Transverse colon (tissue), 4 donors: ENCODE measurements at regions not wholly inside any gene's neighbourhood (a gene's known extent, or its start where the extent isn't known, plus 50 kb on each side); places are given as distances from the start of the nearest gene placed in this dataset.

Source experiments
- DNase-seq: peaks from one replicate; pipeline ENCODE4 v3.0.0-alpha.2; 2019
- H3K27ac ChIP-seq, 4 donors: fragments of 200-600 bp; sonication (generic); 2 replicates each; pipeline ENCODE4 v1.5.1; 2016 to 2018; ENCODE audit warnings: inconsistent platforms in 4 of 4
- H3K27me3 ChIP-seq: fragments of 200-600 bp; sonication (generic); 2 replicates; pipeline ENCODE4 v1.5.1; 2017; ENCODE audit warnings: inconsistent platforms
- H3K36me3 ChIP-seq, 4 donors: fragments of 200-600 bp; sonication (generic); 2 replicates each; pipeline ENCODE4 v1.5.1; 2017 to 2019; ENCODE audit warnings: inconsistent platforms in 4 of 4
- H3K4me1 ChIP-seq, 4 donors: fragments of 200-600 bp; sonication (generic); 2 replicates each; pipeline ENCODE4 v1.5.1; 2017 to 2020; ENCODE audit warnings: inconsistent platforms in 4 of 4
- H3K4me3 ChIP-seq, 4 donors: fragments of 200-600 bp; sonication (generic); 1 replicate in 1 of 4; 2 replicates in 3 of 4; pipeline versions ENCODE4 v1.5.1 to v1.6.1; 2017 to 2019; ENCODE audit warnings: inconsistent platforms in 4 of 4
- H3K9me3 ChIP-seq, 2 donors: fragments of 200-600 bp; sonication (generic); 2 replicates each; pipeline ENCODE4 v1.5.1; 2017 to 2019; ENCODE audit warnings: inconsistent platforms in 2 of 2
- EP300 ChIP-seq: sonication (generic); formaldehyde crosslinking; IDR thresholded peaks from one replicate; pipeline ENCODE4 v1.6.1; 2017; ENCODE audit warnings: antibody characterized with exemption, low read depth
- POLR2A ChIP-seq: fragments of 450-650 bp; IDR thresholded peaks from one replicate; pipeline ENCODE4 v1.6.1; 2016; ENCODE audit warnings: antibody characterized with exemption, mild to moderate bottlenecking, moderate library complexity
- POLR2AphosphoS5 ChIP-seq, 3 donors: sonication (generic); formaldehyde crosslinking; IDR thresholded peaks; one replicate each; pipeline ENCODE4 v1.6.1; 2016; ENCODE audit warnings: antibody characterized with exemption in 3 of 3
- WGBS, 2 donors: methylation state at CpG; one replicate each; pipeline ENCODE4 v1.1.5; 2018; ENCODE audit warnings: low coverage in 1 of 2; 5-methylcytosine and 5-hydroxymethylcytosine counted together
- in situ Hi-C, 4 donors: fragments of 200-750 bp; cut with MboI; loops; one replicate each; pipeline versions ENCODE4 v1.15.0 to v1.15.1; 2017; ENCODE audit warnings: low sequenced_read_pairs in 3 of 4, low pct_ligation_motif_present in 1 of 4, low pct_unique_long_range_greater_than_20kb in 1 of 4
- intact Hi-C: fragments of 100-400 bp; cut with DNase I; formaldehyde crosslinking; loops from one replicate; pipeline ENCODE4 v1.15.1; 2023; ENCODE audit warnings: low total_unique reads
- TF ChIP-seq, protein P1 (sequence below), 5 experiments: fragments of 200-600 bp in 3 of 5; fragments of 450-650 bp in 2 of 5; sonication (generic) in 3 of 5; IDR thresholded peaks; 1 replicate in 2 of 5; 2 replicates in 3 of 5; pipeline ENCODE4 v1.5.1; 2016 to 2017; ENCODE audit warnings: antibody characterized with exemption in 5 of 5, inconsistent platforms in 3 of 5, mild to moderate bottlenecking in 2 of 5, moderate library complexity in 1 of 5

DNA sequence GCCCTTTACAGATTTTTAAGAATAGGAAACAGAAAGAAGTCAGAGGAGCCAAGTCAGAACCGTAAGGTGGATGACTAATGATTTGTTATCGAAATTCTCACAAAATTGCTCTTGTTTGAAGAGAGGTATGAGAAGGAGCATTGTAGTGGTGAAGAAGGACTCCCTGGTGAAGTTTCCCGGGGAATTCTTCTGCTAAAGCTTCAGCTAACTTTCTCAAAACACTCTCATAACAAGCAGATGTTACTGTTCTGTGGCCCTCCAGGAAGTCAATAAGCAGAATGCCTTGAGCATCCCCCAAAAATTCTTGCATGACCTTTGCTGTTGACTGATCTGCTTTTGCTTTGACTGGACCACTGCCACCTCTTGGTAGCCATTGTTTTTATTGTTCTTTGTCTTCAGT, 152.9 kb downstream of the HGF start:
- Histone ChIP-seq H3K9me3 (no peaks in the 10 kb centered on the region), H3K4me1 (no peaks in the 10 kb centered on the region), H3K27me3 (no peaks in the 10 kb centered on the region), H3K36me3 (no peaks in the 10 kb centered on the region), H3K4me3 (no peak overlapping the region), H3K27ac (no peak overlapping the region)
- in situ Hi-C loops = loop anchor here in 1 of 4 donors (25.0 kb wide), 1 partner anchor 105 kb away; no protein-coding TSS in a partner anchor
- TF ChIP-seq POLR2A (no peak), POLR2AphosphoS5 (IDR thresholded peaks at IDR 0.05) (no peak), EP300 (no peak)
- TF ChIP-seq, protein P1, sequence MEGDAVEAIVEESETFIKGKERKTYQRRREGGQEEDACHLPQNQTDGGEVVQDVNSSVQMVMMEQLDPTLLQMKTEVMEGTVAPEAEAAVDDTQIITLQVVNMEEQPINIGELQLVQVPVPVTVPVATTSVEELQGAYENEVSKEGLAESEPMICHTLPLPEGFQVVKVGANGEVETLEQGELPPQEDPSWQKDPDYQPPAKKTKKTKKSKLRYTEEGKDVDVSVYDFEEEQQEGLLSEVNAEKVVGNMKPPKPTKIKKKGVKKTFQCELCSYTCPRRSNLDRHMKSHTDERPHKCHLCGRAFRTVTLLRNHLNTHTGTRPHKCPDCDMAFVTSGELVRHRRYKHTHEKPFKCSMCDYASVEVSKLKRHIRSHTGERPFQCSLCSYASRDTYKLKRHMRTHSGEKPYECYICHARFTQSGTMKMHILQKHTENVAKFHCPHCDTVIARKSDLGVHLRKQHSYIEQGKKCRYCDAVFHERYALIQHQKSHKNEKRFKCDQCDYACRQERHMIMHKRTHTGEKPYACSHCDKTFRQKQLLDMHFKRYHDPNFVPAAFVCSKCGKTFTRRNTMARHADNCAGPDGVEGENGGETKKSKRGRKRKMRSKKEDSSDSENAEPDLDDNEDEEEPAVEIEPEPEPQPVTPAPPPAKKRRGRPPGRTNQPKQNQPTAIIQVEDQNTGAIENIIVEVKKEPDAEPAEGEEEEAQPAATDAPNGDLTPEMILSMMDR (IDR thresholded peaks at IDR 0.05) = no peak
- DNase-seq = no peak
- WGBS, 2 donors = 68 to 82% methylated on average over 2 to 3 of the region's 3 CpGs
- intact Hi-C loops = no loop called here

DNA sequence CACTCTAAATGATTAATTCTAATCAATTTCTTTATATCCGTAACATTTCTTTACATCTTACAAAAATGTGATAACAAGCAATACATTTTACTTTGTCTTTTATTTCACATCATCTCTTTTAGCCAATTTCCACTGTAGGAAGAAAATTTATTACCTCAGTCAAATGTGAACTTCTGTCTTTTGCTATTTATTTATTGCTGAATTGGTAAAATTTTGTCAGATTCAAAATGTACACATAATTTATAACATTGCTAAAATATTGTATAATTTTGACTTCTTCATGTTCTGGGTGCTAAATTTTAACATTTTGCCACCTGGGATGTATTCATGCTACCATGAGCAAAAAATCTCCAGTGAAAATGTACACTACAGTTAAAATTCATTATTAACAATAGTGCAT, 158.0 kb downstream of the HGF start:
- in situ Hi-C loops (loop anchor here in 1 of 4 donors (25.0 kb wide), 1 partner anchor 100 kb away; no protein-coding TSS in a partner anchor), intact Hi-C loops (no loop called here)
- no peaks in the 10 kb centered on the region for H3K9me3 ChIP-seq
- TF ChIP-seq EP300 (no peak), POLR2A (no peak), POLR2AphosphoS5 (IDR thresholded peaks at IDR 0.05) (no peak)
- TF ChIP-seq, protein P1 (IDR thresholded peaks at IDR 0.05) = no peak
- WGBS, 2 donors = 75 to 91% methylated on average over 1 of the region's 1 CpG
- H3K27me3 ChIP-seq = no peaks in the 10 kb centered on the region
- H3K36me3 ChIP-seq = no peaks in the 10 kb centered on the region
- no peaks in the 10 kb centered on the region for H3K4me1 ChIP-seq
- H3K4me3 ChIP-seq = no peak overlapping the region
- H3K27ac ChIP-seq = no peak overlapping the region
- DNase-seq = no peak

DNA sequence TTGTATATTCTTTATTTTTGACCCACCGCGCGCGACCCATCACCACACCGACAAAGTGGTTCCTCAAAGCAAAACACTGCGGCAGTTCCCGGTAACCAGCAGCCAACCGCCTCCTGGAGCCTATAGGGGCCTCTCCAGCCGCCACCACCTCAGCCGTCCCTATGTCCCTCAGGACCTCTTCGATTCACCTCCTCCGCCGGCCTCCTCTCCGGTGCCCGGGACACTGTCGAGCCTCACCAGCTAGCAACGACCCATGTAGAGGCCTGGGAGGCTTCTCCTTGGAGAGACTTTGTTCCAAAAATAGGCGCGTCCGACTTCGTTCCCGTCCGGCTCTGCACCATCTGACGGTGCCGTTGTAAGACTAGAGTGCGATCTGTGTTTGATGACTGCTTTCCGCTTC, 158.8 kb downstream of the HGF start:
- WGBS, 2 donors = 85 to 91% methylated on average over 21 to 27 of the region's 27 CpGs
- DNase-seq = no peak

DNA sequence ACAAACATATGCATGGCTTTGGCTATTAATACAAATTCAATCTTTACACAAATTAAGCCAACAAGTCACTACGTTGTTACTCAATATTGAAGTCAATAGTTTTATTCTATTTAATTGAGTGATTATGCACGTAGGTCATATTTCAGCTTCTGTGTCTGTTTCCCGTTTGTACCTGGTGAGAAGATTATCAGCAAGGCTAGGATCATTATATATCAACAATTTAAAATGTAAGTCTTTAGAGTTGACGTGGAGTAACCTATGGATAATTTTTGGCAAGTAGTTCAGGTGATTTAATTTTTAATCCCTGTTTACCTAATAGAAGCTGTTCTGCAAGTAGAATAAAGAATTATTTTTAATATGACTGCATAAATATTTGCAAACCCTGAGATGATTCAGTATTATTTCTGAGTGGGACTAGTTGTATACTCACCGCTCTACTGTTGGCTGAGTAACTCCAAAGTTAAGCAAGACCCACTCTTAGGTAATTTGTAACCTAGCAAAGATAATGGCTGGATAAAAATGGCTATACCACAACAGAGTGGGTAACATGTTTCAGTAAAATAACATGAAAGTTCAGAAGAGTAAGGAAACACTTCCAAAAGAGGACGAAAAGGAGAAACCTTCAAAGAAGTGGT, 161.0 kb downstream of the HGF start:
- WGBS, 2 donors = 71 to 79% methylated on average over 6 of the region's 6 CpGs
- Histone ChIP-seq H3K27ac (no peak overlapping the region), H3K36me3 (no peaks in the 10 kb centered on the region), H3K27me3 (no peaks in the 10 kb centered on the region), H3K4me1 (no peaks in the 10 kb centered on the region), H3K9me3 (no peaks in the 10 kb centered on the region), H3K4me3 (no peak overlapping the region)
- DNase-seq = no peak
- in situ Hi-C loops (loop anchor here in 1 of 4 donors (25.0 kb wide), 1 partner anchor 97 kb away; no protein-coding TSS in a partner anchor), intact Hi-C loops (no loop called here)
- TF ChIP-seq POLR2A = no peak
- TF ChIP-seq, protein P1 (IDR thresholded peaks at IDR 0.05) = no peak
- no peak for TF ChIP-seq EP300
- no peak for TF ChIP-seq POLR2AphosphoS5 (IDR thresholded peaks at IDR 0.05)

More for the DNA sequence above, 158.8 kb downstream of the HGF start:
- in situ Hi-C loops (loop anchor here in 1 of 4 donors (25.0 kb wide), 1 partner anchor 99 kb away; no protein-coding TSS in a partner anchor), intact Hi-C loops (no loop called here)
- H3K4me1 ChIP-seq = no peaks in the 10 kb centered on the region
- no peak overlapping the region for H3K4me3 ChIP-seq
- H3K27me3 ChIP-seq = no peaks in the 10 kb centered on the region
- H3K36me3 ChIP-seq = no peaks in the 10 kb centered on the region
- no peaks in the 10 kb centered on the region for H3K9me3 ChIP-seq
- no peak for TF ChIP-seq POLR2AphosphoS5 (IDR thresholded peaks at IDR 0.05)
- TF ChIP-seq POLR2A = no peak
- no peak for TF ChIP-seq EP300
- TF ChIP-seq, protein P1 (IDR thresholded peaks at IDR 0.05) = no peak
- no peak overlapping the region for H3K27ac ChIP-seq
